CD14-positive monocyte (primary cell): ENCODE measurements at regions not wholly inside any gene's neighbourhood (a gene's known extent, or its start where the extent isn't known, plus 50 kb on each side); places are given as distances from the start of the nearest gene placed in this dataset.

Experiments
- DNase-seq, 3 donors: peaks; one replicate each; pipeline ENCODE4 v3.0.0-alpha.2; 2011 to 2022
- H2AFZ ChIP-seq: 2 replicates; pipeline ENCODE4 v1.6.0; 2012; ENCODE audit warnings: mild to moderate bottlenecking, low read depth, low read length, inconsistent platforms; ENCODE audit not compliant: insufficient read depth, poor library complexity, severe bottlenecking
- H3K27ac ChIP-seq, 2 donors: 1 replicate in 1 of 2; 2 replicates in 1 of 2; pipeline ENCODE4 v1.5.1; 2012 to 2013; ENCODE audit warnings: low read length in 2 of 2, control low read depth in 1 of 2, inconsistent platforms in 1 of 2, low read depth in 1 of 2, mild to moderate bottlenecking in 1 of 2
- H3K27me3 ChIP-seq, 2 donors: one replicate each; pipeline versions ENCODE4 v1.6.0 to v1.6.1; 2011 to 2013; ENCODE audit warnings: low read length in 2 of 2; ENCODE audit not compliant: control insufficient read depth in 2 of 2, insufficient read depth in 2 of 2
- H3K36me3 ChIP-seq, 2 donors: replicated peaks in 1 of 2; 1 replicate in 1 of 2; 2 replicates in 1 of 2; pipeline versions ENCODE4 v1.5.1 to v1.6.1; 2012 to 2013; ENCODE audit warnings: low read length in 2 of 2, control low read depth in 1 of 2, inconsistent platforms in 1 of 2, mild to moderate bottlenecking in 1 of 2; ENCODE audit not compliant: insufficient read depth in 2 of 2, control insufficient read depth in 1 of 2
- H3K4me1 ChIP-seq, 2 donors: 1 replicate in 1 of 2; 2 replicates in 1 of 2; pipeline versions ENCODE4 v1.5.1 to v1.6.1; 2012 to 2013; ENCODE audit warnings: low read length in 2 of 2, control low read depth in 1 of 2, inconsistent platforms in 1 of 2, mild to moderate bottlenecking in 1 of 2, moderate library complexity in 1 of 2; ENCODE audit not compliant: insufficient read depth in 2 of 2, control insufficient read depth in 1 of 2
- H3K4me2 ChIP-seq: replicated peaks from 2 replicates; pipeline ENCODE3; 2012; ENCODE audit warnings: low read length, moderate library complexity, mild to moderate bottlenecking; ENCODE audit not compliant: poor library complexity, severe bottlenecking; ENCODE audit errors: extremely low read depth
- H3K4me3 ChIP-seq, 3 experiments: fragments of 200-600 bp in 1 of 3; sonication (generic) in 1 of 3; replicated peaks in 1 of 3; 1 replicate in 2 of 3; 2 replicates in 1 of 3; pipeline ENCODE4 v1.5.1; 2011 to 2013; ENCODE audit warnings: low read length in 3 of 3, mild to moderate bottlenecking in 3 of 3, control low read depth in 2 of 3, low read depth in 2 of 3, inconsistent platforms in 1 of 3, moderate library complexity in 1 of 3
- H3K79me2 ChIP-seq: 2 replicates; pipeline ENCODE4 v1.6.0; 2012; ENCODE audit warnings: mild to moderate bottlenecking, control low read depth, inconsistent platforms, low read length, moderate library complexity; ENCODE audit not compliant: insufficient read depth
- H3K9ac ChIP-seq: 2 replicates; pipeline ENCODE4 v1.6.0; 2017; ENCODE audit warnings: low read length, mild to moderate bottlenecking; ENCODE audit not compliant: insufficient read depth, poor library complexity, severe bottlenecking
- H3K9me3 ChIP-seq, 2 donors: replicated peaks in 1 of 2; 1 replicate in 1 of 2; 2 replicates in 1 of 2; pipeline versions ENCODE4 v1.5.1 to v1.6.1; 2012 to 2013; ENCODE audit warnings: low read length in 2 of 2, control low read depth in 1 of 2; ENCODE audit not compliant: control insufficient read depth in 1 of 2, insufficient read depth in 1 of 2
- H4K20me1 ChIP-seq: 2 replicates; pipeline ENCODE4 v1.6.0; 2012; ENCODE audit warnings: mild to moderate bottlenecking, low read length, control low read depth, moderate library complexity; ENCODE audit not compliant: insufficient read depth
- H3K27ac Mint-ChIP-seq, 7 donors: one replicate each; pipeline ENCODE4 v1.8.0; 2020; ENCODE audit warnings: mild to moderate bottlenecking in 7 of 7, mixed read lengths in 7 of 7, moderate library complexity in 6 of 7, inconsistent platforms in 2 of 7
- H3K27me3 Mint-ChIP-seq, 3 donors: one replicate each; pipeline ENCODE4 v1.8.0; 2021 to 2022; ENCODE audit warnings: low read depth in 3 of 3, mild to moderate bottlenecking in 3 of 3, mixed read lengths in 3 of 3, moderate library complexity in 3 of 3, inconsistent platforms in 1 of 3
- H3K36me3 Mint-ChIP-seq, 2 donors: one replicate each; pipeline ENCODE4 v1.8.0; 2020; ENCODE audit warnings: mixed read lengths in 2 of 2, inconsistent platforms in 1 of 2, mild to moderate bottlenecking in 1 of 2
- H3K4me1 Mint-ChIP-seq: one replicate; pipeline ENCODE4 v1.8.0; 2020; ENCODE audit warnings: mild to moderate bottlenecking, mixed read lengths
- H3K4me3 Mint-ChIP-seq, 2 donors: one replicate each; pipeline ENCODE4 v1.8.0; 2020; ENCODE audit warnings: mild to moderate bottlenecking in 2 of 2, mixed read lengths in 2 of 2, moderate library complexity in 1 of 2
- H3K9me3 Mint-ChIP-seq, 7 donors: one replicate each; pipeline ENCODE4 v1.8.0; 2020 to 2022; ENCODE audit warnings: mixed read lengths in 7 of 7, mild to moderate bottlenecking in 6 of 7, moderate library complexity in 6 of 7, inconsistent platforms in 2 of 7
- WGBS: methylation state at CpG from one replicate; pipeline ENCODE4 v1.1.5; 2013; ENCODE audit warnings: missing lambda C conversion rate; ENCODE audit not compliant: insufficient coverage; 5-methylcytosine and 5-hydroxymethylcytosine counted together
- intact Hi-C, 2 donors: fragments of 100-400 bp; cut with micrococcal nuclease; formaldehyde crosslinking; loops; one replicate each; pipeline versions ENCODE4 v1.15.0 to v1.15.1; 2023
- TF ChIP-seq, protein P1 (sequence below): fragments of 200-600 bp; IDR thresholded peaks from one replicate; pipeline ENCODE4 v1.8.0; 2022; ENCODE audit warnings: antibody characterized with exemption, mild to moderate bottlenecking

DNA sequence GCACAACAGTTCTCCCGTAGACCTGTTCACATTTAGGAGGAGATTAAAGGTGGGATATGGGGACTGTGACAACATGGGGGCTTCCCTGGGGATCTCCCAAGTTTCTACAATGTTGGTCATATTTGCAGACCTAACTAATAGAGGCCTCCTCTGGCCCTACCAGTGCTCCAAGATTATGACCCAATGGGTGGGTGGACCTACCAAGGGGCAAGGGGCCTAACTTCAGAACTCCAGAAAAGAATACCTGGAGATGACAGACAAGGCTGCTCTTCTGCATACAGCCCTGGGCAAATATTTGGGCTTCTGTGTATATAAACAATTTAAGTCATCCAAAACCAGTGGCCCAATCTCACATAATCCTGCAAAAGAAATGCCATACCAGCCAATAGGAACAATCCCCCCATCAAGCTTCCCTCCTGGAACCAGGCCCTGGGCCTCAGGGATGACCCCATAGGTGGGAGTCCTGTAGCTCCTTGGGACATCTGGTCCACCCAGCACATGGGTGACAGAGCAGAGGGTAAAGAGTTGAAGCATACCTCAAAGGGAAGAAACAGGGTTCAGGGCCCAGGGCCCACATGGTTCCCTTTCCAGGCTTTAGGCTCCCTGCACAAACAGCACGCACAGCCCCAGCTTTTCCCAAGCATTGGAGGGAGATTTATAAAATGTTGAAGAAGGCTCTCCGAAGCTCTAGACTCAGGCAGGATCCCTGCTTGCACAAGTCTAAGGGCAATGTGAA, 86.1 kb upstream of the CHST15 start:
- H3K4me1 Mint-ChIP-seq: peaks cover 23% of the 10 kb centered on the region
- no peak overlapping the region for H3K27ac ChIP-seq
- no peak overlapping the region for H3K4me3 ChIP-seq
- DNase-seq: no peak
- H3K36me3 Mint-ChIP-seq: no peaks in the 10 kb centered on the region
- H3K9ac ChIP-seq: no peak overlapping the region
- no peak overlapping the region for H3K4me3 Mint-ChIP-seq
- intact Hi-C loops: no loop called here
- H3K9me3 Mint-ChIP-seq: peaks cover 0 to 2% (median 0%) of the 10 kb centered on the region in 7 donors
- no peak overlapping the region for H3K4me2 ChIP-seq
- H3K79me2 ChIP-seq: no peaks in the 10 kb centered on the region
- H3K36me3 ChIP-seq: no peaks in the 10 kb centered on the region
- no peaks in the 10 kb centered on the region for H4K20me1 ChIP-seq
- peaks cover 0 to 16% of the 10 kb centered on the region in 2 donors for H3K27me3 ChIP-seq
- TF ChIP-seq, protein P1, sequence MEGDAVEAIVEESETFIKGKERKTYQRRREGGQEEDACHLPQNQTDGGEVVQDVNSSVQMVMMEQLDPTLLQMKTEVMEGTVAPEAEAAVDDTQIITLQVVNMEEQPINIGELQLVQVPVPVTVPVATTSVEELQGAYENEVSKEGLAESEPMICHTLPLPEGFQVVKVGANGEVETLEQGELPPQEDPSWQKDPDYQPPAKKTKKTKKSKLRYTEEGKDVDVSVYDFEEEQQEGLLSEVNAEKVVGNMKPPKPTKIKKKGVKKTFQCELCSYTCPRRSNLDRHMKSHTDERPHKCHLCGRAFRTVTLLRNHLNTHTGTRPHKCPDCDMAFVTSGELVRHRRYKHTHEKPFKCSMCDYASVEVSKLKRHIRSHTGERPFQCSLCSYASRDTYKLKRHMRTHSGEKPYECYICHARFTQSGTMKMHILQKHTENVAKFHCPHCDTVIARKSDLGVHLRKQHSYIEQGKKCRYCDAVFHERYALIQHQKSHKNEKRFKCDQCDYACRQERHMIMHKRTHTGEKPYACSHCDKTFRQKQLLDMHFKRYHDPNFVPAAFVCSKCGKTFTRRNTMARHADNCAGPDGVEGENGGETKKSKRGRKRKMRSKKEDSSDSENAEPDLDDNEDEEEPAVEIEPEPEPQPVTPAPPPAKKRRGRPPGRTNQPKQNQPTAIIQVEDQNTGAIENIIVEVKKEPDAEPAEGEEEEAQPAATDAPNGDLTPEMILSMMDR: no peak
- no peak overlapping the region for H3K27ac Mint-ChIP-seq
- peaks cover 18 to 25% (median 21%) of the 10 kb centered on the region in 3 donors for H3K27me3 Mint-ChIP-seq
- WGBS: 100% methylated on average over 1 of the region's 3 CpGs
- no peaks in the 10 kb centered on the region for H3K9me3 ChIP-seq
- H2AFZ ChIP-seq: no peak overlapping the region
- no peaks in the 10 kb centered on the region for H3K4me1 ChIP-seq

DNA sequence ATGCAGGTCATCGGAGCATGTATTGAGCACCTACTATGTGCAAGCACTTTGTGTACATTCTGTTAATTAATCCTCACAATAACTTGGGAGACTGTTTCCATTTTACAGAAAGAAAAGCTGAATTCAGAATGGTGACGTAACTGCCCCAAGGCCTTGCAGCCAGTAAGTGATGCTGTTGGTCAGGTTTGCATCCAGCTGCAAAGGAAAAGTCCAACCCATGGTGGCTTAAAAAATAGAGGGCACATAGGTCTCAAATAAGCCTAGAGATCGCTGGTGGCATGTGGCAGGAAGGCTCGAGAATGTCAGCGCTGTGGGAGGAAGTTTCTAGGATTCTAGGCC, 83.8 kb upstream of the CHST15 start:
- no peak for DNase-seq
- Mint-ChIP-seq H3K27ac (no peak overlapping the region), H3K36me3 (no peaks in the 10 kb centered on the region)

More for the DNA sequence above, 83.8 kb upstream of the CHST15 start:
- Mint-ChIP-seq H3K4me1 (peaks cover 22% of the 10 kb centered on the region), H3K27me3 (peaks cover 17 to 29% (median 29%) of the 10 kb centered on the region in 3 donors), H3K9me3 (peaks cover 0 to 4% (median 0%) of the 10 kb centered on the region in 7 donors), H3K4me3 (peak overlapping the region in 1 of 2 donors; percentile 66)
- Histone ChIP-seq H3K4me3 (no peak overlapping the region), H3K27ac (no peak overlapping the region), H3K9ac (no peak overlapping the region), H2AFZ (no peak overlapping the region), H4K20me1 (no peaks in the 10 kb centered on the region), H3K79me2 (no peaks in the 10 kb centered on the region), H3K27me3 (peaks cover 0 to 16% of the 10 kb centered on the region in 2 donors), H3K4me2 (no peak overlapping the region), H3K4me1 (no peaks in the 10 kb centered on the region), H3K36me3 (no peaks in the 10 kb centered on the region), H3K9me3 (no peaks in the 10 kb centered on the region)
- 100% methylated on average over 1 of the region's 5 CpGs for WGBS
- TF ChIP-seq, protein P1: no peak
- intact Hi-C loops: no loop called here
